Caco-2 (cell line): ENCODE measurements at regions not wholly inside any gene's neighbourhood (a gene's known extent, or its start where the extent isn't known, plus 50 kb on each side); places are given as distances from the start of the nearest gene placed in this dataset.

ENCODE experiments used
- BruUV-seq: library from RNA; stranded (reverse); fragments of 400-500 nt; replicated peaks from 2 replicates; lab custom pipeline; 2021; lab: Mats Ljungman, UMichigan
- CTCF ChIA-PET: fragments of 300-600 bp; sonication (Branson Sonifier 250); formaldehyde crosslinking; loops from one replicate; lab custom pipeline; 2022; ENCODE audit warnings: antibody characterized with exemption; lab: Charles Lee
- POLR2A ChIA-PET: fragments of 300-600 bp; sonication (Branson Sonifier 250); formaldehyde crosslinking; loops from one replicate; lab custom pipeline; 2022; ENCODE audit warnings: antibody characterized with exemption; lab: Charles Lee
- DNase-seq, 2 experiments: peaks; one replicate each; pipeline versions ENCODE4 v3.0.0 to v3.0.0-alpha.2; 2020 to 2022
- H3K27me3 ChIP-seq: replicated peaks from 2 replicates; pipeline ENCODE4 v1.6.0; 2011; ENCODE audit warnings: low read length; ENCODE audit not compliant: control insufficient read depth, insufficient read depth
- H3K36me3 ChIP-seq: 2 replicates; pipeline ENCODE4 v1.5.1; 2011; ENCODE audit warnings: low read length; ENCODE audit not compliant: control insufficient read depth, insufficient read depth
- H3K4me1 ChIP-seq: fragments of 250-450 bp; sonication (Bioruptor Pico); 2 replicates; pipeline ENCODE4 v1.5.1; 2020; ENCODE audit warnings: mild to moderate bottlenecking
- H3K4me3 ChIP-seq: 2 replicates; pipeline ENCODE4 v1.5.1; 2011; ENCODE audit warnings: low read depth, mild to moderate bottlenecking, control low read depth, low read length
- H3K9me3 ChIP-seq: fragments of 250-450 bp; sonication (Bioruptor Pico); 2 replicates; pipeline ENCODE4 v1.5.1; 2020; ENCODE audit warnings: mild to moderate bottlenecking, moderate library complexity
- H3K27ac Mint-ChIP-seq: one replicate; pipeline ENCODE4 v1.8.0; 2022; ENCODE audit warnings: mixed read lengths; ENCODE audit not compliant: unreplicated experiment
- H3K27me3 Mint-ChIP-seq: one replicate; pipeline ENCODE4 v1.8.0; 2022; ENCODE audit warnings: mixed read lengths; ENCODE audit not compliant: insufficient read depth, unreplicated experiment
- H3K36me3 Mint-ChIP-seq: one replicate; pipeline ENCODE4 v1.8.0; 2022; ENCODE audit warnings: mild to moderate bottlenecking, mixed read lengths; ENCODE audit not compliant: insufficient read depth, unreplicated experiment
- H3K4me1 Mint-ChIP-seq: one replicate; pipeline ENCODE4 v1.8.0; 2022; ENCODE audit warnings: low read depth, mixed read lengths; ENCODE audit not compliant: unreplicated experiment
- H3K4me3 Mint-ChIP-seq: one replicate; pipeline ENCODE4 v1.8.0; 2022; ENCODE audit warnings: mild to moderate bottlenecking, moderate library complexity, mixed read lengths; ENCODE audit not compliant: unreplicated experiment
- H3K9me3 Mint-ChIP-seq: one replicate; pipeline ENCODE4 v1.8.0; 2022; ENCODE audit warnings: mixed read lengths; ENCODE audit not compliant: unreplicated experiment
- CTCF ChIP-seq, 2 experiments: fragments of 200-600 bp in 1 of 2; IDR thresholded peaks; 1 replicate in 1 of 2; 2 replicates in 1 of 2; pipeline versions ENCODE4 v1.5.1 to v1.8.0; 2011 to 2022; ENCODE audit warnings: antibody characterized with exemption in 1 of 2, control low read depth in 1 of 2, inconsistent platforms in 1 of 2, low read depth in 1 of 2, low read length in 1 of 2, mild to moderate bottlenecking in 1 of 2, moderate library complexity in 1 of 2; ENCODE audit not compliant: insufficient read depth in 1 of 2, severe bottlenecking in 1 of 2, unreplicated experiment in 1 of 2
- intact Hi-C: fragments of 100-400 bp; cut with micrococcal nuclease; formaldehyde crosslinking; loops from one replicate; pipeline ENCODE4 v1.10.0; 2022; ENCODE audit not compliant: unreplicated experiment

GRCh38 chr6:73989428-73989827 lies 293.4 kb downstream of the CD109 start:
- Mint-ChIP-seq H3K36me3 (no peaks in the 10 kb centered on the region), H3K4me1 (no peaks in the 10 kb centered on the region), H3K27ac (no peak overlapping the region), H3K9me3 (no peaks in the 10 kb centered on the region), H3K27me3 (no peaks in the 10 kb centered on the region), H3K4me3 (no peak overlapping the region)
- ChIA-PET CTCF (no interaction called here), POLR2A (no interaction called here)
- Histone ChIP-seq H3K9me3 (no peaks in the 10 kb centered on the region), H3K27me3 (no peaks in the 10 kb centered on the region), H3K4me1 (no peaks in the 10 kb centered on the region), H3K4me3 (no peak overlapping the region), H3K36me3 (no peaks in the 10 kb centered on the region)
- TF ChIP-seq CTCF (IDR thresholded peaks at IDR 0.05; ENCODE audit: insufficient read depth in 1 of 2, low read depth in 1 of 2, low read length in 1 of 2, severe bottlenecking in 1 of 2, unreplicated experiment in 1 of 2) = no peak
- BruUV-seq = no TSS peak
- DNase-seq = no peak
- intact Hi-C loops = no loop called here

GRCh38 chr6:73985891-73986290 lies 289.9 kb downstream of the CD109 start:
- Histone ChIP-seq H3K4me3 (no peak overlapping the region), H3K9me3 (no peaks in the 10 kb centered on the region), H3K36me3 (no peaks in the 10 kb centered on the region), H3K27me3 (no peaks in the 10 kb centered on the region), H3K4me1 (peaks cover 4% of the 10 kb centered on the region; the same call in 1 of the 2 replicates)
- intact Hi-C loops = no loop called here
- Mint-ChIP-seq H3K4me1 (no peaks in the 10 kb centered on the region), H3K27ac (no peak overlapping the region), H3K9me3 (no peaks in the 10 kb centered on the region), H3K36me3 (no peaks in the 10 kb centered on the region), H3K4me3 (no peak overlapping the region), H3K27me3 (no peaks in the 10 kb centered on the region)
- ChIA-PET POLR2A (no interaction called here), CTCF (no interaction called here)
- DNase-seq = no peak
- TF ChIP-seq CTCF (IDR thresholded peaks at IDR 0.05; ENCODE audit: insufficient read depth in 1 of 2, low read depth in 1 of 2, low read length in 1 of 2, severe bottlenecking in 1 of 2, unreplicated experiment in 1 of 2) = peak in 1 of 2 experiments; percentile 9
- no TSS peak for BruUV-seq

- POLR2A ChIA-PET = no interaction called here
- Mint-ChIP-seq H3K4me3 (no peak overlapping the region), H3K27me3 (no peaks in the 10 kb centered on the region), H3K9me3 (no peaks in the 10 kb centered on the region), H3K36me3 (no peaks in the 10 kb centered on the region), H3K27ac (no peak overlapping the region), H3K4me1 (no peaks in the 10 kb centered on the region)
- no peaks in the 10 kb centered on the region for H3K36me3 ChIP-seq
- H3K4me3 ChIP-seq = no peak overlapping the region
- peaks cover 4% of the 10 kb centered on the region; the same call in 1 of the 2 replicates for H3K4me1 ChIP-seq
- DNase-seq = no peak
- H3K27me3 ChIP-seq = no peaks in the 10 kb centered on the region
- CTCF ChIA-PET = no interaction called here
- intact Hi-C loops = no loop called here
- no peaks in the 10 kb centered on the region for H3K9me3 ChIP-seq
- TF ChIP-seq CTCF (IDR thresholded peaks at IDR 0.05; ENCODE audit: insufficient read depth in 1 of 2, low read depth in 1 of 2, low read length in 1 of 2, severe bottlenecking in 1 of 2, unreplicated experiment in 1 of 2) = no peak
- no TSS peak for BruUV-seq
These were observed 288.7 kb downstream of the CD109 start for GRCh38 chr6:73984571-73985210.
